ENCODE measurements at regions not wholly inside any gene's neighbourhood (a gene's known extent, or its start where the extent isn't known, plus 50 kb on each side); places are given as distances from the start of the nearest gene placed in this dataset.

DNA sequence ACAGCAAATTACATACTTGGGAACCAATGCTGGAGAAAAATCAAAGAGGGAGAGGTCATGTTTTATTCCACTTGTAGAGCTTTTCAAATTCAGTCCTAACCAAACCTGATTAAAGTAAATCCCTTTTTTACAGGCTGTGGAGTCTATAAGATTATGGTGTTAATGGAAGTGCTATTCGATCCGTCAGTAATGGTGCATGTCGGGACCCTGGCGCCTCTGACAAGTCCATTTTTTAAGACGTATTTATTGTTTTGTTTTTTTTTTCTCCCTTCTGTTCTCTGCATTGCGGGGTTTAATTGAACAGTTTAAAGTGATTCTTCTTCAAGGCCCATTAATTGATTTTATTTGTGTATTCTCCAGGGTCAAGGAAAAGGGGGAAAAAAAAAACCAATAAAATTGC, 725.9 kb downstream of the TUSC7 start:
- 96% methylated on average over 6 of the region's 6 CpGs for WGBS

DNA sequence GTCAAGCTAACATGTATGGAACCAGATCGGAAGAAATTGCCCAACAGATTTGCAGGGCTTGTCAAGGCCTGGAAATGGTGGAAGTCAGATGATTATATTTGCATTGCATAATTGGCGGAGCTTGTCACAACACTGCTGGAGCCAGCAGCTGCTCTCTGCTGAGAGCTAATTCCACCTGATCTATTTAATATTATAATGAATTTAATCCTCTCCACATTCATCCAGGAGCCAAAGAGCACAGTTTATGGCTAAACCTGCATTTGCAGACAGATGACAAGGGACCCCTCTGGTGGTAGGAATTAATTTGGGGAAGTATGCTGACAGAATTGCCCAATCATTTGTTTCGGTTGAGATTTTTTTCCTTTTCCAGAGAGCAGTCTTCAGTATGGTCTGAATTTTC, 730.2 kb downstream of the TUSC7 start:
- 81% methylated on average over 3 of the region's 3 CpGs for WGBS
- H3K27ac ChIP-seq (ENCODE audit: low read depth in 1 of 2, low read length in 1 of 2): no peak overlapping the region

More for the DNA sequence above, 725.9 kb downstream of the TUSC7 start:
- no peak overlapping the region for H3K4me3 ChIP-seq (ENCODE audit: low read length in 2 of 2)
- no peaks in the 10 kb centered on the region for H3K9me3 ChIP-seq (ENCODE audit: control insufficient read depth in 2 of 2, insufficient read depth in 1 of 2, low read length in 1 of 2)
- no peak for DNase-seq (ENCODE audit: low read depth in 6 of 9, low spot score in 9 of 9)
- H3K27me3 ChIP-seq (ENCODE audit: control insufficient read depth in 2 of 2, insufficient read depth in 1 of 2, low read length in 1 of 2): no peaks in the 10 kb centered on the region
- no peak overlapping the region for H3K27ac ChIP-seq (ENCODE audit: low read depth in 1 of 2, low read length in 1 of 2)
- H3K36me3 ChIP-seq (ENCODE audit: control insufficient read depth in 2 of 2, insufficient read depth in 2 of 2, low read length in 1 of 2): no peaks in the 10 kb centered on the region
- H3K4me1 ChIP-seq (ENCODE audit: control insufficient read depth in 2 of 2, insufficient read depth in 2 of 2, low read length in 2 of 2): no peaks in the 10 kb centered on the region

DNA sequence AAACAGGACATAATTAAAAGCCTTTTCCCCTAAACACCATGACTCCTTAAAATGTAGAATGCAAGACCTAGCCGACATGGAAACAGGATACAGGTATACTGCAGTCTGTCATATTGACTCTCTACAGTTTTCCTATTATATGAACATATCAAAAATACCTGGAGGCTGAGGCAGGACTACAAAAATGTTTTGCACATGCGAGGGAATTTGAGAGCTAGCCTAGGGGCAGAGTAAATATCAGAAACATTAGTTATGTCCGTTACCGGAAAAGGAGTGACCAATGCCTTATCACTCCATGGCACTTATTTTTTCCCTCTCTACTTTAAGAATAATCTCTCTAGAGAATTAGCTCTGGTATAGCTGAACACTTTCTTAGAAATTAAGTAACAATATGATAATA, 732.3 kb downstream of the TUSC7 start:
- DNase-seq (ENCODE audit: low read depth in 6 of 9, low spot score in 9 of 9): no peak
- 91% methylated on average over 4 of the region's 4 CpGs for WGBS
- Histone ChIP-seq H3K27ac (ENCODE audit: low read depth in 1 of 2, low read length in 1 of 2) (no peak overlapping the region), H3K9me3 (ENCODE audit: control insufficient read depth in 2 of 2, insufficient read depth in 1 of 2, low read length in 1 of 2) (no peaks in the 10 kb centered on the region), H3K27me3 (ENCODE audit: control insufficient read depth in 2 of 2, insufficient read depth in 1 of 2, low read length in 1 of 2) (no peaks in the 10 kb centered on the region), H3K4me1 (ENCODE audit: control insufficient read depth in 2 of 2, insufficient read depth in 2 of 2, low read length in 2 of 2) (no peaks in the 10 kb centered on the region), H3K36me3 (ENCODE audit: control insufficient read depth in 2 of 2, insufficient read depth in 2 of 2, low read length in 1 of 2) (no peaks in the 10 kb centered on the region), H3K4me3 (ENCODE audit: low read length in 2 of 2) (no peak overlapping the region)

More for the DNA sequence above, 730.2 kb downstream of the TUSC7 start:
- Histone ChIP-seq H3K4me1 (ENCODE audit: control insufficient read depth in 2 of 2, insufficient read depth in 2 of 2, low read length in 2 of 2) (no peaks in the 10 kb centered on the region), H3K4me3 (ENCODE audit: low read length in 2 of 2) (no peak overlapping the region), H3K9me3 (ENCODE audit: control insufficient read depth in 2 of 2, insufficient read depth in 1 of 2, low read length in 1 of 2) (no peaks in the 10 kb centered on the region), H3K27me3 (ENCODE audit: control insufficient read depth in 2 of 2, insufficient read depth in 1 of 2, low read length in 1 of 2) (no peaks in the 10 kb centered on the region), H3K36me3 (ENCODE audit: control insufficient read depth in 2 of 2, insufficient read depth in 2 of 2, low read length in 1 of 2) (no peaks in the 10 kb centered on the region)
- DNase-seq (ENCODE audit: low read depth in 6 of 9, low spot score in 9 of 9): peak in 1 of 9 donors; percentile 7

DNA sequence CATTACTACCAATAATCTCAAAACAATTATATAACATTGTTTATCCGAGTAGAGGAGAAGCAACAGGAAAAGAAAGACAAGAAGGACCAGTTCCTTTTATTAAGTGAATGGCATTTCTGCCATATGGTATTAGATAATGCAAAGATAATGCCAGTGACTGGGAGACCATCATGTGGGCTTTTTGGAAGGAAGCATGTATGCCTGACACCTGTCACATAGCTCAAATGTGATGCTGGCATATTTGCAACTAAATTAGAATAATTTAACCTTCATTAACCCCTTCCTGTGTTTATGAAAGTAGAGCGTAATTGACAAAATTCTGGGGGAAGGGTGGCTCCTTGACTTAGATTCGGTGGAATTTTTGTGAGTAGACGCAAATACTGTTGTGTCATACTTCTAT, 733.0 kb downstream of the TUSC7 start:
- Histone ChIP-seq H3K27me3 (ENCODE audit: control insufficient read depth in 2 of 2, insufficient read depth in 1 of 2, low read length in 1 of 2) (no peaks in the 10 kb centered on the region), H3K36me3 (ENCODE audit: control insufficient read depth in 2 of 2, insufficient read depth in 2 of 2, low read length in 1 of 2) (no peaks in the 10 kb centered on the region), H3K27ac (ENCODE audit: low read depth in 1 of 2, low read length in 1 of 2) (no peak overlapping the region), H3K9me3 (ENCODE audit: control insufficient read depth in 2 of 2, insufficient read depth in 1 of 2, low read length in 1 of 2) (no peaks in the 10 kb centered on the region), H3K4me1 (ENCODE audit: control insufficient read depth in 2 of 2, insufficient read depth in 2 of 2, low read length in 2 of 2) (no peaks in the 10 kb centered on the region), H3K4me3 (ENCODE audit: low read length in 2 of 2) (no peak overlapping the region)
- no peak for DNase-seq (ENCODE audit: low read depth in 6 of 9, low spot score in 9 of 9)
- WGBS: 97% methylated on average over 4 of the region's 4 CpGs

DNA sequence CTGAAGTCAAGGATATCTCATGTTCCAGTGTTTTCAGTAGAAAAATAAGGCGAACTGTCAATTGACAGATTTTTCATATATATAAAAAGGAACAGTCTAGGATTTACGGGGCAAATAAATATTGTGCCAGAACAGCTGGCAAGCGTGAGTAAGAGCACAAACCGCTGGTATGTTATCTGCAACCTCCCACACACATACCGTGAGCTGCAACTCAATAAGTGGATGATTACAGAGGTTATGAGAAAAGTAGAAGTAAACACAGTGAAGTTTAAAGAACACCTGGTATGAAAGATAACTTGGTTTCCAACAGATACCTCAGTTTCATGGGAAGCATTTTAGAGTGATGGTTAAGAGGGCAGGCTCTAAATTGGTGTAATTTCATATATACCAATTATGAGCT, 733.4 kb downstream of the TUSC7 start:
- WGBS: 92% methylated on average over 5 of the region's 5 CpGs
- DNase-seq (ENCODE audit: low read depth in 6 of 9, low spot score in 9 of 9): no peak
- no peak overlapping the region for H3K27ac ChIP-seq (ENCODE audit: low read depth in 1 of 2, low read length in 1 of 2)

DNA sequence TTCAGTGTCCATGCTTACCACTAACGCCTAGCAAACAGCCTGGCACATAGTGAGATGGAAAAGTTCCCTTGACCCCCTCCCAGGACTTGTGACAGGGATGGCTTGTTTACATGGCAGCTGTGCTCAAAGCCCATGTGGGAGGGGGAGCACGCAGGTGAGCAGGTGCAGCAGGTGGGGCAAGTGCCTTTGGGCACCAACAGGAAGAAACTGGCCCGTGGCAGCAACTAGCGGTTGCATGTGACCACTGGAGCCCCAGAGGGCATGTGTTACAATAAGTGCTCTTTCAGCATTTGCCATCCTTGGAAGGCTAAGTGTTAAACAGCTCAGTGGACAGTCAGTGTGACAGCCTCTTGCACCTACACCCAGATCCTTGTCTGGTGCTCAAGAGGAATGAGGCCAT, 734.6 kb downstream of the TUSC7 start:
- H3K4me3 ChIP-seq (ENCODE audit: low read length in 2 of 2): no peak overlapping the region
- H3K9me3 ChIP-seq (ENCODE audit: control insufficient read depth in 2 of 2, insufficient read depth in 1 of 2, low read length in 1 of 2): no peaks in the 10 kb centered on the region
- no peaks in the 10 kb centered on the region for H3K27me3 ChIP-seq (ENCODE audit: control insufficient read depth in 2 of 2, insufficient read depth in 1 of 2, low read length in 1 of 2)
- no peak overlapping the region for H3K27ac ChIP-seq (ENCODE audit: low read depth in 1 of 2, low read length in 1 of 2)
- WGBS: 91% methylated on average over 4 of the region's 4 CpGs
- DNase-seq (ENCODE audit: low read depth in 6 of 9, low spot score in 9 of 9): no peak
- no peaks in the 10 kb centered on the region for H3K36me3 ChIP-seq (ENCODE audit: control insufficient read depth in 2 of 2, insufficient read depth in 2 of 2, low read length in 1 of 2)
- no peaks in the 10 kb centered on the region for H3K4me1 ChIP-seq (ENCODE audit: control insufficient read depth in 2 of 2, insufficient read depth in 2 of 2, low read length in 2 of 2)

More for the DNA sequence above, 733.4 kb downstream of the TUSC7 start:
- H3K27me3 ChIP-seq (ENCODE audit: control insufficient read depth in 2 of 2, insufficient read depth in 1 of 2, low read length in 1 of 2): no peaks in the 10 kb centered on the region
- H3K36me3 ChIP-seq (ENCODE audit: control insufficient read depth in 2 of 2, insufficient read depth in 2 of 2, low read length in 1 of 2): no peaks in the 10 kb centered on the region
- no peaks in the 10 kb centered on the region for H3K9me3 ChIP-seq (ENCODE audit: control insufficient read depth in 2 of 2, insufficient read depth in 1 of 2, low read length in 1 of 2)
- H3K4me3 ChIP-seq (ENCODE audit: low read length in 2 of 2): no peak overlapping the region
- no peaks in the 10 kb centered on the region for H3K4me1 ChIP-seq (ENCODE audit: control insufficient read depth in 2 of 2, insufficient read depth in 2 of 2, low read length in 2 of 2)

DNA sequence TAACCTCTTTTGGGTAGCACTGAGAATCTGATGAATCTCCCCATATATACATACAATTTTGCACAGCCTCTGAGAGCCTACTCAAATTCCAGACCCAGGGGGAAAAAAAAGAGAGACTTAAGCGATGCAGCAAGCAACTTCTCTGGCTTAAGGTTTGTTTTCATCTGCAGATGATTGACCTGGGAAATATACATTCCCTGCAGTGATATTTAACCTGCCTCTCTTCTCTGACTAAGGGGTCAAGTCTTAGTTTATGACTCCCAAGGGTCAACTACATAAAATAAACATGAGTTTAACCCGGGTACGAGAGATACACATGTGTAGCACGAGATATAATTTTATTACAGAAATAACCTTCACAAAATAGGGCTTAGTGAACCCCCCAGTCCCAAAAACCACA, 737.8 kb downstream of the TUSC7 start:
- Histone ChIP-seq H3K9me3 (ENCODE audit: control insufficient read depth in 2 of 2, insufficient read depth in 1 of 2, low read length in 1 of 2) (no peaks in the 10 kb centered on the region), H3K27ac (ENCODE audit: low read depth in 1 of 2, low read length in 1 of 2) (no peak overlapping the region), H3K27me3 (ENCODE audit: control insufficient read depth in 2 of 2, insufficient read depth in 1 of 2, low read length in 1 of 2) (no peaks in the 10 kb centered on the region), H3K4me3 (ENCODE audit: low read length in 2 of 2) (no peak overlapping the region), H3K4me1 (ENCODE audit: control insufficient read depth in 2 of 2, insufficient read depth in 2 of 2, low read length in 2 of 2) (no peaks in the 10 kb centered on the region), H3K36me3 (ENCODE audit: control insufficient read depth in 2 of 2, insufficient read depth in 2 of 2, low read length in 1 of 2) (no peaks in the 10 kb centered on the region)
- WGBS: 93% methylated on average over 4 of the region's 4 CpGs
- no peak for DNase-seq (ENCODE audit: low read depth in 6 of 9, low spot score in 9 of 9)

DNA sequence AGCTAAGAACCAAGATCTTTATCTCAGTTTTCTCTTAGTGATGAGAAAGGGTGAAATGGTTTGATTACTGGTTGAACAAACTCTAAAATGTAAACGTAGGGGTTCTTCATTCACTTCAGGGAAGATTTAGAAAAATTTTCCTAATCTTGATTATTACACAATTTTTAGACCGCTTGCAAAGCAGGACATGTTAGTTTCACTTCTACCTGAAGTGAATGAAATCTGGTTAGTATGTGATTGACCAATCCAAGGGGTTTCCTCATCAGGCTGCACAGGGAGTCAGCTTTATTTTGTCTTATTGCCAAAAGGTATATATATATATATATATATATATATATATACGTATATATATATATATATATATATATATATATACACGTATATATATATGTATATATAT, 740.4 kb downstream of the TUSC7 start:
- Histone ChIP-seq H3K27ac (ENCODE audit: low read depth in 1 of 2, low read length in 1 of 2) (no peak overlapping the region), H3K9me3 (ENCODE audit: control insufficient read depth in 2 of 2, insufficient read depth in 1 of 2, low read length in 1 of 2) (no peaks in the 10 kb centered on the region), H3K4me3 (ENCODE audit: low read length in 2 of 2) (no peak overlapping the region), H3K27me3 (ENCODE audit: control insufficient read depth in 2 of 2, insufficient read depth in 1 of 2, low read length in 1 of 2) (no peaks in the 10 kb centered on the region), H3K4me1 (ENCODE audit: control insufficient read depth in 2 of 2, insufficient read depth in 2 of 2, low read length in 2 of 2) (no peaks in the 10 kb centered on the region), H3K36me3 (ENCODE audit: control insufficient read depth in 2 of 2, insufficient read depth in 2 of 2, low read length in 1 of 2) (no peaks in the 10 kb centered on the region)
- DNase-seq (ENCODE audit: low read depth in 6 of 9, low spot score in 9 of 9): no peak
- 46% methylated on average over 4 of the region's 4 CpGs for WGBS

DNA sequence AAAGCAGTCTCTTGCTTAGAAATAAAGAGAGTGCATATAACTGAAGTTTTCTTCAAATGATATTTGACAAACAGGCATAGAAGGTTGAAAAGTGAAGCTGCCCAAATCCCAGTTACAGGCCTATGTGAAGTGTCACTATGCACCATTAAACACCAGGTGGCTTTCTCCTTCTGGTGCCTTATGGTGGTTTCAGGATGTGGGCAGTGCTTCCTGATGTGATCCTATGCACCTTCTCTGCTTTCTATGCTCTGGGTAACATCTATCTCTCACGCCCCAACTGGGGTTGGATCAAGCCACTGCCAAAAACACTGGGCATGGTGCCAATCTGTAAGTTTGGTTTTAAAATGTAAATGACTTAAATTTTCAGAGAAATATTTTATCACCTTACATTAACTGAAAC, 744.7 kb downstream of the TUSC7 start:
- 9% methylated on average over 1 of the region's 1 CpG for WGBS
- DNase-seq (ENCODE audit: low read depth in 6 of 9, low spot score in 9 of 9): no peak
- H3K27ac ChIP-seq (ENCODE audit: low read depth in 1 of 2, low read length in 1 of 2): no peak overlapping the region
- H3K27me3 ChIP-seq (ENCODE audit: control insufficient read depth in 2 of 2, insufficient read depth in 1 of 2, low read length in 1 of 2): no peaks in the 10 kb centered on the region
- no peaks in the 10 kb centered on the region for H3K36me3 ChIP-seq (ENCODE audit: control insufficient read depth in 2 of 2, insufficient read depth in 2 of 2, low read length in 1 of 2)
- H3K9me3 ChIP-seq (ENCODE audit: control insufficient read depth in 2 of 2, insufficient read depth in 1 of 2, low read length in 1 of 2): no peaks in the 10 kb centered on the region
- no peak overlapping the region for H3K4me3 ChIP-seq (ENCODE audit: low read length in 2 of 2)
- H3K4me1 ChIP-seq (ENCODE audit: control insufficient read depth in 2 of 2, insufficient read depth in 2 of 2, low read length in 2 of 2): no peaks in the 10 kb centered on the region

DNA sequence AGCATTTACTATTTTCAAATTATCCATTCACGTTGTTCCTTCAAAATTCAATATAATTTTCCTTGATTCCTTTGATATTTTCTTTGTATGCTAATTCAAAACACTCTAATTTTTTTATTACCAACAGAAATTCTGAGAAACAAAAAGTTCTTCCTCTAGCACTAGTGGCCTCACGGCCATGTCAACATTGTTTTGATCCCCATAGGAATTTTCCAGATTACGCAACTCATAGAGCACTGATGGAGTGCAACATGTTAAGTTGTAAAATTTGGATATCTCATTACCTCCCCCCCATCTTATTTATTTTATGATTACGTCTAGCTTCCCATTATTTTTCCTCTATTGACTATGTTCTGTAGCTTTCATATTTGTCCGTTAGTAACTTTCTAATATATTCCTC, 745.3 kb downstream of the TUSC7 start:
- Histone ChIP-seq H3K36me3 (ENCODE audit: control insufficient read depth in 2 of 2, insufficient read depth in 2 of 2, low read length in 1 of 2) (no peaks in the 10 kb centered on the region), H3K27me3 (ENCODE audit: control insufficient read depth in 2 of 2, insufficient read depth in 1 of 2, low read length in 1 of 2) (no peaks in the 10 kb centered on the region), H3K4me1 (ENCODE audit: control insufficient read depth in 2 of 2, insufficient read depth in 2 of 2, low read length in 2 of 2) (no peaks in the 10 kb centered on the region), H3K4me3 (ENCODE audit: low read length in 2 of 2) (no peak overlapping the region), H3K27ac (ENCODE audit: low read depth in 1 of 2, low read length in 1 of 2) (no peak overlapping the region), H3K9me3 (ENCODE audit: control insufficient read depth in 2 of 2, insufficient read depth in 1 of 2, low read length in 1 of 2) (no peaks in the 10 kb centered on the region)
- DNase-seq (ENCODE audit: low read depth in 6 of 9, low spot score in 9 of 9): no peak
- 94% methylated on average over 5 of the region's 5 CpGs for WGBS
